DOHH2 (cell line): ENCODE measurements at regions not wholly inside any gene's neighbourhood (a gene's known extent, or its start where the extent isn't known, plus 50 kb on each side); places are given as distances from the start of the nearest gene placed in this dataset.

Source experiments
- CTCF ChIP-seq: fragments of 200-600 bp; sonication (generic); IDR thresholded peaks from one replicate; pipeline ENCODE4 v1.5.1; 2014; ENCODE audit warnings: antibody characterized with exemption, mild to moderate bottlenecking, low read depth, low read length; ENCODE audit not compliant: poor library complexity, severe bottlenecking
- EZH2phosphoT487 ChIP-seq: fragments of 200-600 bp; sonication (generic); IDR thresholded peaks from 2 replicates; pipeline ENCODE4 v1.6.1; 2017; ENCODE audit warnings: borderline replicate concordance, mild to moderate bottlenecking, antibody characterized with exemption, low read length, moderate library complexity, mixed read lengths

- no peak for TF ChIP-seq CTCF
- no peak for TF ChIP-seq EZH2phosphoT487
These were observed 338.1 kb upstream of the TMEM132C start for GRCh38 chr12:127928615-127929571.
